H9 (cell line): ENCODE measurements at regions not wholly inside any gene's neighbourhood (a gene's known extent, or its start where the extent isn't known, plus 50 kb on each side); places are given as distances from the start of the nearest gene placed in this dataset.

ENCODE experiments used
- DNase-seq: peaks from one replicate; pipeline ENCODE4 v3.0.0-alpha.2; 2017
- H2AFZ ChIP-seq: one replicate; pipeline ENCODE4 v1.6.1; 2013; ENCODE audit warnings: mild to moderate bottlenecking, low read length, control low read depth, moderate library complexity
- H2AK5ac ChIP-seq: 2 replicates; pipeline ENCODE4 v1.6.1; 2013; ENCODE audit warnings: low read length, control low read depth, mixed read lengths; ENCODE audit not compliant: insufficient read length
- H2BK120ac ChIP-seq: one replicate; pipeline ENCODE4 v1.6.1; 2013; ENCODE audit warnings: low read depth, mild to moderate bottlenecking, low read length, control low read depth, inconsistent platforms; ENCODE audit not compliant: poor library complexity, severe bottlenecking
- H2BK12ac ChIP-seq: 2 replicates; pipeline ENCODE4 v1.6.1; 2013; ENCODE audit warnings: low read length, control low read depth, mixed read lengths, low read depth; ENCODE audit not compliant: insufficient read length
- H2BK15ac ChIP-seq: 2 replicates; pipeline ENCODE4 v1.6.1; 2013; ENCODE audit warnings: low read depth, low read length, control low read depth
- H2BK20ac ChIP-seq: one replicate; pipeline ENCODE4 v1.6.1; 2013; ENCODE audit warnings: low read depth, mild to moderate bottlenecking, low read length, control low read depth, inconsistent platforms; ENCODE audit not compliant: poor library complexity, severe bottlenecking
- H2BK5ac ChIP-seq: 2 replicates; pipeline ENCODE4 v1.6.1; 2013; ENCODE audit warnings: low read length, control low read depth, mixed read lengths; ENCODE audit not compliant: insufficient read length
- H3K14ac ChIP-seq: 2 replicates; pipeline ENCODE4 v1.6.1; 2013; ENCODE audit warnings: low read length, control low read depth; ENCODE audit not compliant: insufficient read depth
- H3K18ac ChIP-seq: 2 replicates; pipeline ENCODE4 v1.6.1; 2013; ENCODE audit warnings: low read depth, mild to moderate bottlenecking, mixed read lengths, low read length, control low read depth; ENCODE audit not compliant: insufficient read length
- H3K23ac ChIP-seq: 2 replicates; pipeline ENCODE4 v1.6.1; 2013; ENCODE audit warnings: low read length, control low read depth, mixed read lengths, low read depth; ENCODE audit not compliant: insufficient read length
- H3K23me2 ChIP-seq: 2 replicates; pipeline ENCODE4 v1.6.1; 2013; ENCODE audit warnings: low read depth, mild to moderate bottlenecking, mixed read lengths, low read length, control low read depth; ENCODE audit not compliant: insufficient read length, poor library complexity, severe bottlenecking
- H3K27ac ChIP-seq: 2 replicates; pipeline ENCODE4 v1.5.1; 2013; ENCODE audit warnings: low read length, control low read depth, mixed read lengths, low read depth; ENCODE audit not compliant: insufficient read length
- H3K27me3 ChIP-seq: 2 replicates; pipeline ENCODE4 v1.6.1; 2013; ENCODE audit warnings: low read length, control low read depth, inconsistent platforms; ENCODE audit not compliant: insufficient read depth
- H3K4ac ChIP-seq: 2 replicates; pipeline ENCODE4 v1.6.1; 2013; ENCODE audit warnings: low read depth, mild to moderate bottlenecking, control low read depth, inconsistent platforms, low read length, moderate library complexity
- H3K4me1 ChIP-seq: 2 replicates; pipeline ENCODE4 v1.6.1; 2013; ENCODE audit warnings: low read length, control low read depth, inconsistent platforms; ENCODE audit not compliant: insufficient read depth
- H3K4me2 ChIP-seq: 2 replicates; pipeline ENCODE4 v1.6.1; 2013; ENCODE audit warnings: low read length, control low read depth, mixed read lengths; ENCODE audit not compliant: insufficient read length, insufficient read depth
- H3K56ac ChIP-seq: 2 replicates; pipeline ENCODE4 v1.6.1; 2013; ENCODE audit warnings: low read depth, mild to moderate bottlenecking, mixed read lengths, low read length, control low read depth; ENCODE audit not compliant: insufficient read length
- H3K79me1 ChIP-seq: 2 replicates; pipeline ENCODE4 v1.6.1; 2013; ENCODE audit warnings: low read depth, mild to moderate bottlenecking, moderate library complexity, low read length, control low read depth, inconsistent platforms; ENCODE audit not compliant: insufficient read depth, poor library complexity, severe bottlenecking
- H3K79me2 ChIP-seq: 2 replicates; pipeline ENCODE4 v1.6.1; 2013; ENCODE audit warnings: low read length, control low read depth, inconsistent platforms; ENCODE audit not compliant: insufficient read depth
- H3K9ac ChIP-seq: 2 replicates; pipeline ENCODE4 v1.6.1; 2013; ENCODE audit warnings: low read length, control low read depth, mixed read lengths; ENCODE audit not compliant: insufficient read length; ENCODE audit errors: extremely low read depth
- H3K9me3 ChIP-seq: one replicate; pipeline ENCODE4 v1.6.1; 2013; ENCODE audit warnings: low read depth, low read length, inconsistent platforms; ENCODE audit not compliant: control insufficient read depth
- H3T11ph ChIP-seq: one replicate; pipeline ENCODE4 v1.6.1; 2013; ENCODE audit warnings: mild to moderate bottlenecking, low read length, control low read depth, inconsistent platforms
- H4K20me1 ChIP-seq: one replicate; pipeline ENCODE4 v1.6.1; 2013; ENCODE audit not compliant: control insufficient read depth, insufficient read length, insufficient read depth
- H4K5ac ChIP-seq: 2 replicates; pipeline ENCODE4 v1.6.1; 2013; ENCODE audit warnings: low read depth, mild to moderate bottlenecking, mixed read lengths, low read length, control low read depth; ENCODE audit not compliant: insufficient read length
- H4K8ac ChIP-seq: replicated peaks from 2 replicates; pipeline ENCODE4 v1.6.1; 2013; ENCODE audit warnings: low read length, control low read depth, mixed read lengths, low read depth; ENCODE audit not compliant: insufficient read length
- H4K91ac ChIP-seq: 2 replicates; pipeline ENCODE4 v1.6.1; 2013; ENCODE audit warnings: low read depth, mild to moderate bottlenecking, moderate library complexity, mixed read lengths, low read length, control low read depth; ENCODE audit not compliant: insufficient read length
- H3K27ac Mint-ChIP-seq, 3 experiments: 2 replicates in 2 of 3; 3 replicates in 1 of 3; pipeline ENCODE4 v1.8.0; 2020 to 2021; ENCODE audit warnings: mixed read lengths in 3 of 3, mild to moderate bottlenecking in 1 of 3, moderate library complexity in 1 of 3
- H3K27me3 Mint-ChIP-seq: 2 replicates; pipeline ENCODE4 v1.8.0; 2021; ENCODE audit warnings: low read depth, mild to moderate bottlenecking, moderate library complexity, mixed read lengths
- H3K36me3 Mint-ChIP-seq, 3 experiments: 2 replicates in 2 of 3; 3 replicates in 1 of 3; pipeline ENCODE4 v1.8.0; 2020 to 2021; ENCODE audit warnings: low read depth in 3 of 3, mixed read lengths in 3 of 3; ENCODE audit not compliant: insufficient read depth in 1 of 3
- H3K4me1 Mint-ChIP-seq, 2 experiments: 2 replicates each; pipeline ENCODE4 v1.8.0; 2020; ENCODE audit warnings: mixed read lengths in 2 of 2
- H3K4me3 Mint-ChIP-seq, 2 experiments: 2 replicates in 1 of 2; 3 replicates in 1 of 2; pipeline ENCODE4 v1.8.0; 2020 to 2021; ENCODE audit warnings: mild to moderate bottlenecking in 2 of 2, mixed read lengths in 2 of 2, moderate library complexity in 1 of 2
- H3K9me3 Mint-ChIP-seq, 2 experiments: 2 replicates in 1 of 2; 3 replicates in 1 of 2; pipeline ENCODE4 v1.8.0; 2020; ENCODE audit warnings: mild to moderate bottlenecking in 2 of 2, mixed read lengths in 2 of 2, moderate library complexity in 1 of 2
- CTCF ChIP-seq: fragments of 200-600 bp; sonication (generic); conservative IDR thresholded peaks from 3 replicates; pipeline ENCODE4 v1.8.0; 2021; ENCODE audit warnings: antibody characterized with exemption, mild to moderate bottlenecking
- WGBS: extraction: QIAGEN DNeasy Blood & Tissue Kit; methylation state at CpG from one replicate; pipeline ENCODE4 v1.1.7; 2013; ENCODE audit warnings: missing lambda C conversion rate, low lambda C conversion rate, mixed read lengths; ENCODE audit not compliant: insufficient read length; ENCODE audit errors: extremely low coverage; 5-methylcytosine and 5-hydroxymethylcytosine counted together

GRCh38 chr2:217727801-217728200 lies 275.0 kb downstream of the TNS1 start:
- Histone ChIP-seq H3K14ac (no peak overlapping the region), H2BK120ac (no peak overlapping the region), H3T11ph (no peak overlapping the region), H4K5ac (no peak overlapping the region), H3K4ac (no peak overlapping the region), H3K56ac (no peak overlapping the region), H3K23ac (no peak overlapping the region), H3K4me1 (no peaks in the 10 kb centered on the region), H3K23me2 (no peaks in the 10 kb centered on the region), H3K18ac (no peak overlapping the region), H3K27ac (no peak overlapping the region), H4K20me1 (no peaks in the 10 kb centered on the region), H2BK15ac (no peak overlapping the region), H2AK5ac (no peak overlapping the region), H4K91ac (no peak overlapping the region), H3K79me2 (no peaks in the 10 kb centered on the region), H3K79me1 (no peaks in the 10 kb centered on the region), H4K8ac (no peak overlapping the region), H2BK20ac (no peak overlapping the region), H2BK5ac (no peak overlapping the region), H3K9ac (no peak overlapping the region), H3K4me2 (no peak overlapping the region), H2BK12ac (no peak overlapping the region), H3K9me3 (no peaks in the 10 kb centered on the region), H3K27me3 (no peaks in the 10 kb centered on the region), H2AFZ (no peak overlapping the region)
- no peak overlapping the region for H3K4me3 Mint-ChIP-seq
- WGBS: no CpG with 5 or more reads among the region's 7 CpGs
- no peaks in the 10 kb centered on the region for H3K9me3 Mint-ChIP-seq
- H3K27me3 Mint-ChIP-seq: peaks cover 4% of the 10 kb centered on the region; the same call in 1 of the 2 replicates
- no peaks in the 10 kb centered on the region for H3K36me3 Mint-ChIP-seq
- no peak for TF ChIP-seq CTCF
- H3K4me1 Mint-ChIP-seq: no peaks in the 10 kb centered on the region; a peak in 1 of 4 replicates
- no peak overlapping the region for H3K27ac Mint-ChIP-seq
- no peak for DNase-seq
